ENCODE measurements at regions not wholly inside any gene's neighbourhood (a gene's known extent, or its start where the extent isn't known, plus 50 kb on each side); places are given as distances from the start of the nearest gene placed in this dataset.
A peak's percentile ranks its signal among the peaks of the same experiment; 100 is the strongest.

GRCh38 chr6:140355476-140355875, 981.0 kb upstream of the CITED2 start:
- no peak overlapping the region for H3K27ac ChIP-seq (ENCODE audit: low read depth, low read length)
- no peak for DNase-seq (ENCODE audit: insufficient read length, low spot score, missing footprints)
- H3K4me3 ChIP-seq (ENCODE audit: insufficient read depth, low read length): no peak overlapping the region
- H3K4me1 ChIP-seq (ENCODE audit: insufficient read depth, low read length): no peaks in the 10 kb centered on the region
- no peaks in the 10 kb centered on the region for H3K79me2 ChIP-seq (ENCODE audit: insufficient read depth, low read length)
- H4K20me1 ChIP-seq (ENCODE audit: insufficient read depth, low read length): no peaks in the 10 kb centered on the region
- no peaks in the 10 kb centered on the region for H3K9me3 ChIP-seq (ENCODE audit: low read depth, low read length)
- H3K36me3 ChIP-seq (ENCODE audit: insufficient read depth, low read length): no peaks in the 10 kb centered on the region
- H3K4me2 ChIP-seq (ENCODE audit: insufficient read depth, low read length): no peak overlapping the region
- TF ChIP-seq CTCF (IDR thresholded peaks at IDR 0.05; ENCODE audit: extremely low read depth, low read depth, low read length): no peak
- no peak overlapping the region for H2AFZ ChIP-seq (ENCODE audit: low read length)
- H3K27me3 ChIP-seq (ENCODE audit: insufficient read depth, low read length): no peaks in the 10 kb centered on the region

GRCh38 chr6:140354296-140354695, 979.8 kb upstream of the CITED2 start:
- Histone ChIP-seq H3K36me3 (ENCODE audit: insufficient read depth, low read length) (no peaks in the 10 kb centered on the region), H2AFZ (ENCODE audit: low read length) (no peak overlapping the region), H3K27ac (ENCODE audit: low read depth, low read length) (no peak overlapping the region), H3K4me2 (ENCODE audit: insufficient read depth, low read length) (no peak overlapping the region), H3K27me3 (ENCODE audit: insufficient read depth, low read length) (no peaks in the 10 kb centered on the region), H3K4me1 (ENCODE audit: insufficient read depth, low read length) (no peaks in the 10 kb centered on the region), H4K20me1 (ENCODE audit: insufficient read depth, low read length) (no peaks in the 10 kb centered on the region), H3K9me3 (ENCODE audit: low read depth, low read length) (no peaks in the 10 kb centered on the region), H3K79me2 (ENCODE audit: insufficient read depth, low read length) (no peaks in the 10 kb centered on the region), H3K4me3 (ENCODE audit: insufficient read depth, low read length) (no peak overlapping the region)
- TF ChIP-seq CTCF (IDR thresholded peaks at IDR 0.05; ENCODE audit: extremely low read depth, low read depth, low read length): no peak
- no peak for DNase-seq (ENCODE audit: insufficient read length, low spot score, missing footprints)

GRCh38 chr6:140353536-140353935, 979.1 kb upstream of the CITED2 start:
- no peak for DNase-seq (ENCODE audit: insufficient read length, low spot score, missing footprints)
- Histone ChIP-seq H3K9me3 (ENCODE audit: low read depth, low read length) (no peaks in the 10 kb centered on the region), H3K4me2 (ENCODE audit: insufficient read depth, low read length) (no peak overlapping the region), H2AFZ (ENCODE audit: low read length) (peak overlapping the region; percentile 82), H3K4me1 (ENCODE audit: insufficient read depth, low read length) (no peaks in the 10 kb centered on the region), H3K4me3 (ENCODE audit: insufficient read depth, low read length) (no peak overlapping the region), H3K27ac (ENCODE audit: low read depth, low read length) (no peak overlapping the region), H3K79me2 (ENCODE audit: insufficient read depth, low read length) (no peaks in the 10 kb centered on the region), H3K36me3 (ENCODE audit: insufficient read depth, low read length) (no peaks in the 10 kb centered on the region), H3K27me3 (ENCODE audit: insufficient read depth, low read length) (no peaks in the 10 kb centered on the region), H4K20me1 (ENCODE audit: insufficient read depth, low read length) (no peaks in the 10 kb centered on the region)
- no peak for TF ChIP-seq CTCF (IDR thresholded peaks at IDR 0.05; ENCODE audit: extremely low read depth, low read depth, low read length)

GRCh38 chr6:140346428-140346827, 972.0 kb upstream of the CITED2 start:
- no peak overlapping the region for H3K4me3 ChIP-seq (ENCODE audit: insufficient read depth, low read length)
- no peaks in the 10 kb centered on the region for H3K9me3 ChIP-seq (ENCODE audit: low read depth, low read length)
- H3K27me3 ChIP-seq (ENCODE audit: insufficient read depth, low read length): no peaks in the 10 kb centered on the region
- H3K27ac ChIP-seq (ENCODE audit: low read depth, low read length): no peak overlapping the region
- TF ChIP-seq CTCF (IDR thresholded peaks at IDR 0.05; ENCODE audit: extremely low read depth, low read depth, low read length): no peak
- peak overlapping the region; percentile 3 for H2AFZ ChIP-seq (ENCODE audit: low read length)
- H4K20me1 ChIP-seq (ENCODE audit: insufficient read depth, low read length): no peaks in the 10 kb centered on the region
- no peak overlapping the region for H3K4me2 ChIP-seq (ENCODE audit: insufficient read depth, low read length)
- no peaks in the 10 kb centered on the region for H3K79me2 ChIP-seq (ENCODE audit: insufficient read depth, low read length)
- no peak for DNase-seq (ENCODE audit: insufficient read length, low spot score, missing footprints)
- peaks cover 14% of the 10 kb centered on the region for H3K4me1 ChIP-seq (ENCODE audit: insufficient read depth, low read length)
- no peaks in the 10 kb centered on the region for H3K36me3 ChIP-seq (ENCODE audit: insufficient read depth, low read length)
